ENCODE measurements at regions not wholly inside any gene's neighbourhood (a gene's known extent, or its start where the extent isn't known, plus 50 kb on each side); places are given as distances from the start of the nearest gene placed in this dataset.

GRCh38 chr6:156634048-156634447 lies 143.1 kb upstream of the ARID1B start:
- CTCF ChIA-PET = no interaction called here
- TF ChIP-seq, protein P1, sequence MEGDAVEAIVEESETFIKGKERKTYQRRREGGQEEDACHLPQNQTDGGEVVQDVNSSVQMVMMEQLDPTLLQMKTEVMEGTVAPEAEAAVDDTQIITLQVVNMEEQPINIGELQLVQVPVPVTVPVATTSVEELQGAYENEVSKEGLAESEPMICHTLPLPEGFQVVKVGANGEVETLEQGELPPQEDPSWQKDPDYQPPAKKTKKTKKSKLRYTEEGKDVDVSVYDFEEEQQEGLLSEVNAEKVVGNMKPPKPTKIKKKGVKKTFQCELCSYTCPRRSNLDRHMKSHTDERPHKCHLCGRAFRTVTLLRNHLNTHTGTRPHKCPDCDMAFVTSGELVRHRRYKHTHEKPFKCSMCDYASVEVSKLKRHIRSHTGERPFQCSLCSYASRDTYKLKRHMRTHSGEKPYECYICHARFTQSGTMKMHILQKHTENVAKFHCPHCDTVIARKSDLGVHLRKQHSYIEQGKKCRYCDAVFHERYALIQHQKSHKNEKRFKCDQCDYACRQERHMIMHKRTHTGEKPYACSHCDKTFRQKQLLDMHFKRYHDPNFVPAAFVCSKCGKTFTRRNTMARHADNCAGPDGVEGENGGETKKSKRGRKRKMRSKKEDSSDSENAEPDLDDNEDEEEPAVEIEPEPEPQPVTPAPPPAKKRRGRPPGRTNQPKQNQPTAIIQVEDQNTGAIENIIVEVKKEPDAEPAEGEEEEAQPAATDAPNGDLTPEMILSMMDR (conservative IDR thresholded peaks at IDR 0.05; ENCODE audit: low read depth) = no peak

DNA sequence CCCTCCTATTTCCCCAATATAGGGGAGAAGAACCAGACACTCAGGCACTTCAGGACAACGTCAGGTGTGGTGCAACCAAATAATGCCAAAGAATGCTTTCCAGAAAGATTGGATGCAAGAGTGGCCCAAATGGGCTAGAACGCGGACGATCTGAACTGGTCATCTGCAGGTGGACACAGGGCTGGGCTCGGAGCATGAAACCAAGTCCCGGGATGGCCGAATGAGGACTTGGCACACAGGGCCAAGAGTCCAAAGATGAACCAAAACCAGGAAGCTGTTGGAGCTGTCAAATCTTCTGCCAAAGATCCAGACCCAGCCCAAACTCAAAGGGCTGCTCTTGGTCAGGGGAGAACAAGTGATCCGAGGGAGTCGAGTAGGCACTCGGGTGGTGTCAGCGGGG lies 143.9 kb upstream of the ARID1B start:
- POLR2A ChIA-PET (ENCODE audit: low non-redundant PET) = no interaction called here
- no peak overlapping the region for H3K27ac ChIP-seq
- DNase-seq (ENCODE audit: low spot score) = no peak
- CTCF ChIA-PET = no interaction called here
- TF ChIP-seq, protein P1 (conservative IDR thresholded peaks at IDR 0.05; ENCODE audit: low read depth) = no peak

More at GRCh38 chr6:156634048-156634447, 143.1 kb upstream of the ARID1B start:
- no peak overlapping the region for H3K27ac ChIP-seq
- DNase-seq (ENCODE audit: low spot score) = no peak
- POLR2A ChIA-PET (ENCODE audit: low non-redundant PET) = no interaction called here

- H3K27ac ChIP-seq = no peak overlapping the region
- no peak for DNase-seq (ENCODE audit: low spot score)
- TF ChIP-seq, protein P1 (conservative IDR thresholded peaks at IDR 0.05; ENCODE audit: low read depth) = no peak
- CTCF ChIA-PET = no interaction called here
- POLR2A ChIA-PET (ENCODE audit: low non-redundant PET) = no interaction called here
These were observed 146.4 kb upstream of the ARID1B start for GRCh38 chr6:156630613-156631302.

DNA sequence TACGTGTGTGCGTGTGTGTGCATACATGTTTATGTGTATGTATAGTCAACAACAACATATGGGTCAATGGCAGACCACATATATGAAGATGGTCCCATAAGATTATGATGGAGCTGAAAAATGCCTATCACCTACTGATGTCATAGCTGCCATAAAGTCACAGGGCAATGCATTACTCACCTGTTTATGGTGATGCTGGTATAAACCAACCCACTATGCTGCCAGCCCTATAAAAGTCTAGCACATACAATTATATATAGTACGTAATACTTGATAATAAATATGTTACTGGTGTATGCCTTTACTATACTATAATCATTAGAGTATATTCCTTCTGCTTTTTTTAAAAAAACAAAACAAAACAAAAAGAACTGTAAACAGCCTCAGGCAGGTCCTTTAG lies 148.4 kb upstream of the ARID1B start:
- ChIA-PET CTCF (no interaction called here), POLR2A (ENCODE audit: low non-redundant PET) (no interaction called here)
- DNase-seq (ENCODE audit: low spot score) = no peak
- no peak overlapping the region for H3K27ac ChIP-seq
- TF ChIP-seq, protein P1 (conservative IDR thresholded peaks at IDR 0.05; ENCODE audit: low read depth) = no peak

DNA sequence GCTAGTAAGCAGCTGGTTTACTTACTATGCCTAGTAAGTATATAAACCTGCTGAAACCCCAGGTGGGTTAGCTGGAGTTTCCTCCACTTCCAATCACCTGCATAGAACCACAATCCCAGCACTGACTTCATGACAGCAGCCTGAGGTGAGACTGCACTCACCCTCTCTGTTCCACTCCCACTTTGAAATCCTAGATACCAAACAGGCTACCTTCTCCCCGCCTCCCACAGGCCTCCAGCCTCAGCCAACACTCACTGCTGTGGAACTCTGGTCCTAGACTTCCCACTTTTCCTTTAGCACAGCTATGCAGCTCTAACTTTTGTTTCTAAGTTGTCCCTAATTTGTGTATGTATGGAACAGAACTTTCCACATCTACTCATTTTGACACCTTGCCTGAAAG lies 149.7 kb upstream of the ARID1B start:
- TF ChIP-seq, protein P1 (conservative IDR thresholded peaks at IDR 0.05; ENCODE audit: low read depth) = no peak
- POLR2A ChIA-PET (ENCODE audit: low non-redundant PET) = no interaction called here
- CTCF ChIA-PET = no interaction called here
- no peak overlapping the region for H3K27ac ChIP-seq
- no peak for DNase-seq (ENCODE audit: low spot score)

GRCh38 chr6:156622185-156622584 lies 155.0 kb upstream of the ARID1B start:
- no peak for DNase-seq (ENCODE audit: low spot score)
- no peak overlapping the region for H3K27ac ChIP-seq
- CTCF ChIA-PET = no interaction called here
- TF ChIP-seq, protein P1 (conservative IDR thresholded peaks at IDR 0.05; ENCODE audit: low read depth) = no peak
- POLR2A ChIA-PET (ENCODE audit: low non-redundant PET) = no interaction called here

Measured in RWPE1 (cell line).